GM12878 (cell line): ENCODE measurements at regions not wholly inside any gene's neighbourhood (a gene's known extent, or its start where the extent isn't known, plus 50 kb on each side); places are given as distances from the start of the nearest gene placed in this dataset.
"Not testable (repeated sequence)": the region's sequence is repeated elsewhere in the genome, so short reads cannot be mapped to it uniquely, and the experiment has no call there.

Source experiments
- CREM ChIP-seq: IDR thresholded peaks from 2 replicates; pipeline ENCODE4 v1.6.1; 2014; ENCODE audit warnings: antibody characterized with exemption, low read depth
- CTCF ChIP-seq, 3 experiments: IDR thresholded peaks in 2 of 3; conservative IDR thresholded peaks in 1 of 3; 2 replicates each; pipeline ENCODE4 v1.5.1; 2011; ENCODE audit warnings: low read depth in 3 of 3, low read length in 3 of 3, mild to moderate bottlenecking in 3 of 3, control low read depth in 2 of 3, moderate library complexity in 2 of 3, inconsistent platforms in 1 of 3, mixed read lengths in 1 of 3; ENCODE audit not compliant: control insufficient read depth in 2 of 3, insufficient read depth in 1 of 3; ENCODE audit errors: extremely low read depth in 1 of 3
- NR2C2 ChIP-seq: IDR thresholded peaks from 2 replicates; pipeline ENCODE4 v1.6.1; 2011; ENCODE audit warnings: borderline replicate concordance, low read depth; ENCODE audit not compliant: control insufficient read depth, insufficient read length
- RB1 ChIP-seq: fragments of 450-650 bp; formaldehyde crosslinking; IDR thresholded peaks from 2 replicates; pipeline ENCODE4 v1.6.1; 2017; ENCODE audit warnings: mild to moderate bottlenecking, borderline replicate concordance

- TF ChIP-seq NR2C2; CREM; RB1; CTCF (IDR thresholded peaks at IDR 0.05 in 2 of 3, conservative IDR thresholded peaks at IDR 0.05 in 1 of 3; ENCODE audit: control insufficient read depth in 2 of 3, extremely low read depth in 1 of 3, insufficient read depth in 1 of 3, low read depth in 3 of 3, low read length in 3 of 3): not testable (repeated sequence)
Observed at GRCh38 chr7:65638918-65639317, 234.0 kb upstream of the VKORC1L1 start.
